Fibroblast of the aortic adventitia (primary cell): ENCODE measurements at regions not wholly inside any gene's neighbourhood (a gene's known extent, or its start where the extent isn't known, plus 50 kb on each side); places are given as distances from the start of the nearest gene placed in this dataset.

ENCODE experiments used
- DNase-seq: peaks from one replicate; pipeline ENCODE4 v3.0.0-alpha.2; 2010; ENCODE audit warnings: low read depth
- H3K4me3 ChIP-seq: 2 replicates; pipeline ENCODE4 v1.5.1; 2011; ENCODE audit warnings: low read depth, mild to moderate bottlenecking, control low read depth, low read length, moderate library complexity
- TF ChIP-seq, protein P1 (sequence below): IDR thresholded peaks from 2 replicates; pipeline ENCODE4 v1.5.1; 2011; ENCODE audit warnings: mild to moderate bottlenecking, low read length, control low read depth, inconsistent platforms; ENCODE audit not compliant: insufficient read depth

GRCh38 chr5:99945478-99946442 lies 589.4 kb upstream of the FAM174A start:
- TF ChIP-seq, protein P1, sequence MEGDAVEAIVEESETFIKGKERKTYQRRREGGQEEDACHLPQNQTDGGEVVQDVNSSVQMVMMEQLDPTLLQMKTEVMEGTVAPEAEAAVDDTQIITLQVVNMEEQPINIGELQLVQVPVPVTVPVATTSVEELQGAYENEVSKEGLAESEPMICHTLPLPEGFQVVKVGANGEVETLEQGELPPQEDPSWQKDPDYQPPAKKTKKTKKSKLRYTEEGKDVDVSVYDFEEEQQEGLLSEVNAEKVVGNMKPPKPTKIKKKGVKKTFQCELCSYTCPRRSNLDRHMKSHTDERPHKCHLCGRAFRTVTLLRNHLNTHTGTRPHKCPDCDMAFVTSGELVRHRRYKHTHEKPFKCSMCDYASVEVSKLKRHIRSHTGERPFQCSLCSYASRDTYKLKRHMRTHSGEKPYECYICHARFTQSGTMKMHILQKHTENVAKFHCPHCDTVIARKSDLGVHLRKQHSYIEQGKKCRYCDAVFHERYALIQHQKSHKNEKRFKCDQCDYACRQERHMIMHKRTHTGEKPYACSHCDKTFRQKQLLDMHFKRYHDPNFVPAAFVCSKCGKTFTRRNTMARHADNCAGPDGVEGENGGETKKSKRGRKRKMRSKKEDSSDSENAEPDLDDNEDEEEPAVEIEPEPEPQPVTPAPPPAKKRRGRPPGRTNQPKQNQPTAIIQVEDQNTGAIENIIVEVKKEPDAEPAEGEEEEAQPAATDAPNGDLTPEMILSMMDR, result no peak
- H3K4me3 ChIP-seq, result no peak overlapping the region
- no peak for DNase-seq

GRCh38 chr5:99940540-99940939 lies 594.6 kb upstream of the FAM174A start:
- H3K4me3 ChIP-seq, result no peak overlapping the region
- TF ChIP-seq, protein P1, result no peak
- no peak for DNase-seq

DNA sequence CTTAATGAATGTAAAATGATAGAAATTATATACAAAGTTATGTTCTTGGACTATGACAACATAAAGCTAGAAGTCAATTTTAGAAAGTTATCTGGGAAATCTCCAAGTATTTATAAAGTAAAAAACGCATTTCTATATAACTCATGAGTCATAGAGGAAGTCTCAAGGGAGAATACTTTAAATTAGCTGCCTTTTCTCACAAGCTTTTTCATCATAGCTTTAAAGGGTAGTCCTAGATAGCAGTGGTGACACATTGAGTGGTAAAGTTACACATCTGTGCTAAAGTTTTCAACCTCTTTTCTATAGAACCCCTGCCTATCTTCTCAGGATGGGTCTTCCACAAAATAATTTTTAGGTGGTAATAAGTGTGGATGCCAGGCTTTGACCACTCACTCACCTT lies 598.3 kb upstream of the FAM174A start:
- TF ChIP-seq, protein P1, result no peak
- no peak for DNase-seq
- no peak overlapping the region for H3K4me3 ChIP-seq

DNA sequence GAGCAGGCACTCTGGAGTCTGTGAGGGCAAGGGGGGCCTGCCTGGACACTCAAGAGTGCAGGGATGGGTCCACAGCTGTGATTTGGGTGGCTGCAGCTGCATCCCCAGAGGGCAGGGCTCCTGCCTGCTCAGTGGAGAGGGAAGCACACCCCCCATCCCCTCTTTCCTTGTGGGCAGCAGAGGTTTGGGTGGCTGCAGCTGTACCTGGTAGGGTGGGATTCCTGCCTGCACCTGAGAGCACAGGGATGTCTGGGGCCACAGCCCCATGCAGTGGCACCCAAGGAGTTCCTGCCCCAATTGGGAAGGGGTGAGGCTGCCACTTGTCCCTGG lies 605.4 kb upstream of the FAM174A start:
- no peak overlapping the region for H3K4me3 ChIP-seq
- DNase-seq, result no peak
- TF ChIP-seq, protein P1, result no peak

DNA sequence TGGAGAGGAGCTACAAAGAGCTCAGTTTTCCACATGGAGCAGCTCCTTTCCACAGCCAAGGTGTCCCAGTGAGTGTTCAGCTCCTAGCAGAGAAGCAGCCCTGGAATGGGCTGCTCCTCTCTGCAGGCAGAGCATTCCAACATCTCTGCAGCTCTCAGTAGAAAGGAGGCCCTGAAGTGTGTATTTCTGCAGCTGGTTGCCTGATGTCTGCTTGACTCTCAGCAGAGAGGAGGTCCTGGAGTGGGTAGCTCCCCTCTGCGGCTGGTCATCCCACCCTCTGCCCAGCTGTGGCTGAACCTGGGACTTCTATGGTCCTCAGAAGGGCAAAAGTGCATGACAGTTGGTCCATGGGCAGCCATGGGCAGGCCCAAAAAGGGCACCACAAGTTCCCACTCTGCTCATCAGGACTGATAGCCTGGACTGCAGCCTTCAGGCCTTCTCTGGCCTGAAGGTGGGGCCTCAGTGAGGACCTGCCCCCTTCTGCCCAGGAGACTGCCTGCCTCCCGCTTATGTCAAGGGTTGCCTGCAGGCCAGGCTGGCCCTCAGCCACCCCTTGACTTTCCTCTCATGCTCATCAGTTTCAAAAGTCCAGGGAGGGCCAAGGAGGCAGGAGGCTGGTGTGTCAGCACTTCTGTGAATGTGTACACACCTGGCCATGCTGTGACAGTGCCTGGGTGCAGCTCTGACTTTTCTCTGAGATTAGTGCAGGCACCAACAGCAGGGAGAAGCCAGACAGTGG lies 605.9 kb upstream of the FAM174A start:
- DNase-seq, result no peak
- TF ChIP-seq, protein P1, result no peak
- H3K4me3 ChIP-seq, result no peak overlapping the region

- DNase-seq, result no peak
- no peak overlapping the region for H3K4me3 ChIP-seq
- TF ChIP-seq, protein P1, result no peak
Observed at GRCh38 chr5:99928490-99928889, 606.7 kb upstream of the FAM174A start.
